ENCODE measurements at regions not wholly inside any gene's neighbourhood (a gene's known extent, or its start where the extent isn't known, plus 50 kb on each side); places are given as distances from the start of the nearest gene placed in this dataset.

DNA sequence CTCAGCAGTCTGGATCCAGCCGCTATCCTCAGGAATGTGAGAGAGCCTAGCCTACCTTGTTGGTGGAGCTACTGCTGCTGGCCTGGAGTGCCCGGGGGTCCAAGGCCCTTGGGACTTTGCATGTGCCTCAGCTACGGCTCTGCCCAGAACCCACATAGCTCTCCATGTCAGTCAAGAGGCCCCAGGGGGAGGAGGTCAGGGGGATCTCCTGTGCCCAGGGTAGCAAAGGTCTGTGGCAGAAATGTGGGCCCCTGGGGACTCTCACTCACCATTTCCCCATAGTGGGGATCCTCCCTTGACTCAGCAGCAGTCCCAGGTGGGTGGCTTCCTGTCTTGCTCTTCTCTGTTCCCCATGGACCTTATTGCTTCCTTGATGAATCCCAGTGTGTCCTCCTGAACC is 342.7 kb upstream of the CHAC2 start (continued):
- no peak for TF ChIP-seq GABPA (IDR thresholded peaks at IDR 0.05; ENCODE audit: low read depth)
- TF ChIP-seq, protein P1, sequence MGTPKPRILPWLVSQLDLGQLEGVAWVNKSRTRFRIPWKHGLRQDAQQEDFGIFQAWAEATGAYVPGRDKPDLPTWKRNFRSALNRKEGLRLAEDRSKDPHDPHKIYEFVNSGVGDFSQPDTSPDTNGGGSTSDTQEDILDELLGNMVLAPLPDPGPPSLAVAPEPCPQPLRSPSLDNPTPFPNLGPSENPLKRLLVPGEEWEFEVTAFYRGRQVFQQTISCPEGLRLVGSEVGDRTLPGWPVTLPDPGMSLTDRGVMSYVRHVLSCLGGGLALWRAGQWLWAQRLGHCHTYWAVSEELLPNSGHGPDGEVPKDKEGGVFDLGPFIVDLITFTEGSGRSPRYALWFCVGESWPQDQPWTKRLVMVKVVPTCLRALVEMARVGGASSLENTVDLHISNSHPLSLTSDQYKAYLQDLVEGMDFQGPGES (IDR thresholded peaks at IDR 0.05): no peak
- TF ChIP-seq, protein P2, sequence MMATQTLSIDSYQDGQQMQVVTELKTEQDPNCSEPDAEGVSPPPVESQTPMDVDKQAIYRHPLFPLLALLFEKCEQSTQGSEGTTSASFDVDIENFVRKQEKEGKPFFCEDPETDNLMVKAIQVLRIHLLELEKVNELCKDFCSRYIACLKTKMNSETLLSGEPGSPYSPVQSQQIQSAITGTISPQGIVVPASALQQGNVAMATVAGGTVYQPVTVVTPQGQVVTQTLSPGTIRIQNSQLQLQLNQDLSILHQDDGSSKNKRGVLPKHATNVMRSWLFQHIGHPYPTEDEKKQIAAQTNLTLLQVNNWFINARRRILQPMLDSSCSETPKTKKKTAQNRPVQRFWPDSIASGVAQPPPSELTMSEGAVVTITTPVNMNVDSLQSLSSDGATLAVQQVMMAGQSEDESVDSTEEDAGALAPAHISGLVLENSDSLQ (IDR thresholded peaks at IDR 0.05): peak; percentile 70
- TF ChIP-seq PAX8 (IDR thresholded peaks at IDR 0.05): no peak
- TF ChIP-seq NR2F1 (conservative IDR thresholded peaks at IDR 0.05): no peak
- TF ChIP-seq JUNB (IDR thresholded peaks at IDR 0.05): no peak
- TF ChIP-seq BCL11A (IDR thresholded peaks at IDR 0.05; ENCODE audit: low read depth, low read length): 0 out of 2 replicates have a peak, but pooled peaks have one; percentile 13
- peak; percentile 17; the same call in 1 of the 2 replicates for TF ChIP-seq SPI1 (IDR thresholded peaks at IDR 0.05; ENCODE audit: borderline replicate concordance, insufficient read depth, low read depth, low read length)
- TF ChIP-seq, protein P3, sequence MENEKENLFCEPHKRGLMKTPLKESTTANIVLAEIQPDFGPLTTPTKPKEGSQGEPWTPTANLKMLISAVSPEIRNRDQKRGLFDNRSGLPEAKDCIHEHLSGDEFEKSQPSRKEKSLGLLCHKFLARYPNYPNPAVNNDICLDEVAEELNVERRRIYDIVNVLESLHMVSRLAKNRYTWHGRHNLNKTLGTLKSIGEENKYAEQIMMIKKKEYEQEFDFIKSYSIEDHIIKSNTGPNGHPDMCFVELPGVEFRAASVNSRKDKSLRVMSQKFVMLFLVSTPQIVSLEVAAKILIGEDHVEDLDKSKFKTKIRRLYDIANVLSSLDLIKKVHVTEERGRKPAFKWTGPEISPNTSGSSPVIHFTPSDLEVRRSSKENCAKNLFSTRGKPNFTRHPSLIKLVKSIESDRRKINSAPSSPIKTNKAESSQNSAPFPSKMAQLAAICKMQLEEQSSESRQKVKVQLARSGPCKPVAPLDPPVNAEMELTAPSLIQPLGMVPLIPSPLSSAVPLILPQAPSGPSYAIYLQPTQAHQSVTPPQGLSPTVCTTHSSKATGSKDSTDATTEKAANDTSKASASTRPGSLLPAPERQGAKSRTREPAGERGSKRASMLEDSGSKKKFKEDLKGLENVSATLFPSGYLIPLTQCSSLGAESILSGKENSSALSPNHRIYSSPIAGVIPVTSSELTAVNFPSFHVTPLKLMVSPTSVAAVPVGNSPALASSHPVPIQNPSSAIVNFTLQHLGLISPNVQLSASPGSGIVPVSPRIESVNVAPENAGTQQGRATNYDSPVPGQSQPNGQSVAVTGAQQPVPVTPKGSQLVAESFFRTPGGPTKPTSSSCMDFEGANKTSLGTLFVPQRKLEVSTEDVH (IDR thresholded peaks at IDR 0.05; ENCODE audit: low read depth, partially characterized antibody): no peak
- peak; percentile 82 for TF ChIP-seq MEF2B (IDR thresholded peaks at IDR 0.05; ENCODE audit: partially characterized antibody, poor library complexity, severe bottlenecking)
- no peak for TF ChIP-seq IKZF2 (IDR thresholded peaks at IDR 0.05)
- TF ChIP-seq, protein P4, sequence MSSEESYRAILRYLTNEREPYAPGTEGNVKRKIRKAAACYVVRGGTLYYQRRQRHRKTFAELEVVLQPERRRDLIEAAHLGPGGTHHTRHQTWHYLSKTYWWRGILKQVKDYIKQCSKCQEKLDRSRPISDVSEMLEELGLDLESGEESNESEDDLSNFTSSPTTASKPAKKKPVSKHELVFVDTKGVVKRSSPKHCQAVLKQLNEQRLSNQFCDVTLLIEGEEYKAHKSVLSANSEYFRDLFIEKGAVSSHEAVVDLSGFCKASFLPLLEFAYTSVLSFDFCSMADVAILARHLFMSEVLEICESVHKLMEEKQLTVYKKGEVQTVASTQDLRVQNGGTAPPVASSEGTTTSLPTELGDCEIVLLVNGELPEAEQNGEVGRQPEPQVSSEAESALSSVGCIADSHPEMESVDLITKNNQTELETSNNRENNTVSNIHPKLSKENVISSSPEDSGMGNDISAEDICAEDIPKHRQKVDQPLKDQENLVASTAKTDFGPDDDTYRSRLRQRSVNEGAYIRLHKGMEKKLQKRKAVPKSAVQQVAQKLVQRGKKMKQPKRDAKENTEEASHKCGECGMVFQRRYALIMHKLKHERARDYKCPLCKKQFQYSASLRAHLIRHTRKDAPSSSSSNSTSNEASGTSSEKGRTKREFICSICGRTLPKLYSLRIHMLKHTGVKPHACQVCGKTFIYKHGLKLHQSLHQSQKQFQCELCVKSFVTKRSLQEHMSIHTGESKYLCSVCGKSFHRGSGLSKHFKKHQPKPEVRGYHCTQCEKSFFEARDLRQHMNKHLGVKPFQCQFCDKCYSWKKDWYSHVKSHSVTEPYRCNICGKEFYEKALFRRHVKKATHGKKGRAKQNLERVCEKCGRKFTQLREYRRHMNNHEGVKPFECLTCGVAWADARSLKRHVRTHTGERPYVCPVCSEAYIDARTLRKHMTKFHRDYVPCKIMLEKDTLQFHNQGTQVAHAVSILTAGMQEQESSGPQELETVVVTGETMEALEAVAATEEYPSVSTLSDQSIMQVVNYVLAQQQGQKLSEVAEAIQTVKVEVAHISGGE (CRISPR knock-in tag; IDR thresholded peaks at IDR 0.05): no peak
- TF ChIP-seq RELA (IDR thresholded peaks at IDR 0.05; ENCODE audit: borderline replicate concordance, partially characterized antibody): no peak
- no peak for TF ChIP-seq SMARCA5 (IDR thresholded peaks at IDR 0.05)
- TF ChIP-seq BHLHE40 (IDR thresholded peaks at IDR 0.05; ENCODE audit: borderline replicate concordance in 1 of 2, low read depth in 2 of 2, low read length in 1 of 2): peak in 1 of 2 experiments; percentile 28; a peak in 1 of 4 replicates
- no peak for TF ChIP-seq SUPT20H (IDR thresholded peaks at IDR 0.05; ENCODE audit: borderline replicate concordance, control insufficient read depth, low read depth, low read length)
- TF ChIP-seq, protein P5, sequence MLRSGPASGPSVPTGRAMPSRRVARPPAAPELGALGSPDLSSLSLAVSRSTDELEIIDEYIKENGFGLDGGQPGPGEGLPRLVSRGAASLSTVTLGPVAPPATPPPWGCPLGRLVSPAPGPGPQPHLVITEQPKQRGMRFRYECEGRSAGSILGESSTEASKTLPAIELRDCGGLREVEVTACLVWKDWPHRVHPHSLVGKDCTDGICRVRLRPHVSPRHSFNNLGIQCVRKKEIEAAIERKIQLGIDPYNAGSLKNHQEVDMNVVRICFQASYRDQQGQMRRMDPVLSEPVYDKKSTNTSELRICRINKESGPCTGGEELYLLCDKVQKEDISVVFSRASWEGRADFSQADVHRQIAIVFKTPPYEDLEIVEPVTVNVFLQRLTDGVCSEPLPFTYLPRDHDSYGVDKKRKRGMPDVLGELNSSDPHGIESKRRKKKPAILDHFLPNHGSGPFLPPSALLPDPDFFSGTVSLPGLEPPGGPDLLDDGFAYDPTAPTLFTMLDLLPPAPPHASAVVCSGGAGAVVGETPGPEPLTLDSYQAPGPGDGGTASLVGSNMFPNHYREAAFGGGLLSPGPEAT (IDR thresholded peaks at IDR 0.05; ENCODE audit: low read depth): 0 out of 2 replicates have a peak, but pooled peaks have one; percentile 23
- peak; percentile 37; the same call in 1 of the 2 replicates for TF ChIP-seq RUNX3 (IDR thresholded peaks at IDR 0.05; ENCODE audit: low read length)
